ENCODE measurements at regions not wholly inside any gene's neighbourhood (a gene's known extent, or its start where the extent isn't known, plus 50 kb on each side); places are given as distances from the start of the nearest gene placed in this dataset.

- no peak for TF ChIP-seq CTCF (conservative IDR thresholded peaks at IDR 0.05; ENCODE audit: low read depth, low read length)
- TF ChIP-seq EZH2 (IDR thresholded peaks at IDR 0.05; ENCODE audit: borderline replicate concordance, low read depth, low read length, poor library complexity, severe bottlenecking), result no peak
- no TSS peak for BruUV-seq (replicated peaks)
- no peak overlapping the region for H3K27ac ChIP-seq (ENCODE audit: low read depth, low read length, poor library complexity, severe bottlenecking)
- no peaks in the 10 kb centered on the region for H3K36me3 ChIP-seq (ENCODE audit: insufficient read depth, low read length, poor library complexity, severe bottlenecking)
- intact Hi-C loops (cut with micrococcal nuclease; ENCODE audit: unreplicated experiment), result no loop called here
- no peaks in the 10 kb centered on the region for H3K27me3 ChIP-seq (replicated peaks; ENCODE audit: insufficient read depth, low read depth, low read length, poor library complexity)
- H3K9me3 ChIP-seq (ENCODE audit: low read depth, low read length, poor library complexity, severe bottlenecking), result no peaks in the 10 kb centered on the region
- no peaks in the 10 kb centered on the region for H3K4me1 ChIP-seq (ENCODE audit: insufficient read depth, low read length, poor library complexity, severe bottlenecking)
- POLR2A ChIA-PET (ENCODE audit: low non-redundant PET), result no interaction called here
- DNase-seq (ENCODE audit: low spot score), result no peak
- no peak overlapping the region for H3K4me3 ChIP-seq (ENCODE audit: low read depth, low read length, poor library complexity, severe bottlenecking)
- CTCF ChIA-PET, result no interaction called here
Observed at GRCh38 chr5:66252849-66253248, 108.7 kb downstream of the SREK1 start.

GRCh38 chr5:66255714-66256113 lies 111.6 kb downstream of the SREK1 start:
- H3K9me3 ChIP-seq (ENCODE audit: low read depth, low read length, poor library complexity, severe bottlenecking), result no peaks in the 10 kb centered on the region
- ChIA-PET CTCF (no interaction called here), POLR2A (ENCODE audit: low non-redundant PET) (no interaction called here)
- no TSS peak for BruUV-seq (replicated peaks)
- TF ChIP-seq EZH2 (IDR thresholded peaks at IDR 0.05; ENCODE audit: borderline replicate concordance, low read depth, low read length, poor library complexity, severe bottlenecking) (no peak), CTCF (conservative IDR thresholded peaks at IDR 0.05; ENCODE audit: low read depth, low read length) (no peak)
- H3K4me1 ChIP-seq (ENCODE audit: insufficient read depth, low read length, poor library complexity, severe bottlenecking), result no peaks in the 10 kb centered on the region
- no peaks in the 10 kb centered on the region for H3K36me3 ChIP-seq (ENCODE audit: insufficient read depth, low read length, poor library complexity, severe bottlenecking)
- intact Hi-C loops (cut with micrococcal nuclease; ENCODE audit: unreplicated experiment), result no loop called here
- H3K4me3 ChIP-seq (ENCODE audit: low read depth, low read length, poor library complexity, severe bottlenecking), result no peak overlapping the region
- no peaks in the 10 kb centered on the region for H3K27me3 ChIP-seq (replicated peaks; ENCODE audit: insufficient read depth, low read depth, low read length, poor library complexity)
- no peak overlapping the region for H3K27ac ChIP-seq (ENCODE audit: low read depth, low read length, poor library complexity, severe bottlenecking)
- no peak for DNase-seq (ENCODE audit: low spot score)

- H3K36me3 ChIP-seq (ENCODE audit: insufficient read depth, low read length, poor library complexity, severe bottlenecking), result no peaks in the 10 kb centered on the region
- H3K27ac ChIP-seq (ENCODE audit: low read depth, low read length, poor library complexity, severe bottlenecking), result no peak overlapping the region
- no peak overlapping the region for H3K4me3 ChIP-seq (ENCODE audit: low read depth, low read length, poor library complexity, severe bottlenecking)
- ChIA-PET CTCF (no interaction called here), POLR2A (ENCODE audit: low non-redundant PET) (no interaction called here)
- intact Hi-C loops (cut with micrococcal nuclease; ENCODE audit: unreplicated experiment), result no loop called here
- TF ChIP-seq EZH2 (IDR thresholded peaks at IDR 0.05; ENCODE audit: borderline replicate concordance, low read depth, low read length, poor library complexity, severe bottlenecking), result no peak
- no peak for TF ChIP-seq CTCF (conservative IDR thresholded peaks at IDR 0.05; ENCODE audit: low read depth, low read length)
- no peaks in the 10 kb centered on the region for H3K27me3 ChIP-seq (replicated peaks; ENCODE audit: insufficient read depth, low read depth, low read length, poor library complexity)
- H3K9me3 ChIP-seq (ENCODE audit: low read depth, low read length, poor library complexity, severe bottlenecking), result no peaks in the 10 kb centered on the region
- no TSS peak for BruUV-seq (replicated peaks)
- no peaks in the 10 kb centered on the region for H3K4me1 ChIP-seq (ENCODE audit: insufficient read depth, low read length, poor library complexity, severe bottlenecking)
- no peak for DNase-seq (ENCODE audit: low spot score)
Observed at GRCh38 chr5:66273121-66273520, 129.0 kb downstream of the SREK1 start.
